ENCODE measurements at regions not wholly inside any gene's neighbourhood (a gene's known extent, or its start where the extent isn't known, plus 50 kb on each side); places are given as distances from the start of the nearest gene placed in this dataset.

GRCh38 chr2:155364766-155365165, 666.3 kb downstream of the KCNJ3 start:
- Mint-ChIP-seq H3K36me3 (ENCODE audit: low read depth, unreplicated experiment) (no peaks in the 10 kb centered on the region), H3K27me3 (ENCODE audit: unreplicated experiment) (no peaks in the 10 kb centered on the region), H3K9me3 (ENCODE audit: unreplicated experiment) (no peaks in the 10 kb centered on the region), H3K27ac (ENCODE audit: unreplicated experiment) (no peak overlapping the region), H3K4me3 (ENCODE audit: unreplicated experiment) (no peak overlapping the region), H3K4me1 (ENCODE audit: unreplicated experiment) (no peaks in the 10 kb centered on the region)
- TF ChIP-seq CTCF (IDR thresholded peaks at IDR 0.05; ENCODE audit: unreplicated experiment): no peak
- DNase-seq (ENCODE audit: low spot score): no peak

GRCh38 chr2:155363349-155363888, 664.9 kb downstream of the KCNJ3 start:
- TF ChIP-seq CTCF (IDR thresholded peaks at IDR 0.05; ENCODE audit: unreplicated experiment): no peak
- DNase-seq (ENCODE audit: low spot score): no peak
- no peaks in the 10 kb centered on the region for H3K27me3 Mint-ChIP-seq (ENCODE audit: unreplicated experiment)
- H3K9me3 Mint-ChIP-seq (ENCODE audit: unreplicated experiment): no peaks in the 10 kb centered on the region
- H3K4me3 Mint-ChIP-seq (ENCODE audit: unreplicated experiment): no peak overlapping the region
- H3K36me3 Mint-ChIP-seq (ENCODE audit: low read depth, unreplicated experiment): no peaks in the 10 kb centered on the region
- H3K27ac Mint-ChIP-seq (ENCODE audit: unreplicated experiment): no peak overlapping the region
- no peaks in the 10 kb centered on the region for H3K4me1 Mint-ChIP-seq (ENCODE audit: unreplicated experiment)

- Mint-ChIP-seq H3K9me3 (ENCODE audit: unreplicated experiment) (no peaks in the 10 kb centered on the region), H3K27ac (ENCODE audit: unreplicated experiment) (no peak overlapping the region), H3K4me1 (ENCODE audit: unreplicated experiment) (no peaks in the 10 kb centered on the region), H3K36me3 (ENCODE audit: low read depth, unreplicated experiment) (no peaks in the 10 kb centered on the region), H3K27me3 (ENCODE audit: unreplicated experiment) (no peaks in the 10 kb centered on the region), H3K4me3 (ENCODE audit: unreplicated experiment) (no peak overlapping the region)
- no peak for DNase-seq (ENCODE audit: low spot score)
- no peak for TF ChIP-seq CTCF (IDR thresholded peaks at IDR 0.05; ENCODE audit: unreplicated experiment)
Measured at GRCh38 chr2:155357172-155357571, 658.7 kb downstream of the KCNJ3 start.

GRCh38 chr2:155356250-155356649, 657.8 kb downstream of the KCNJ3 start:
- H3K36me3 Mint-ChIP-seq (ENCODE audit: low read depth, unreplicated experiment): no peaks in the 10 kb centered on the region
- no peaks in the 10 kb centered on the region for H3K9me3 Mint-ChIP-seq (ENCODE audit: unreplicated experiment)
- no peak overlapping the region for H3K27ac Mint-ChIP-seq (ENCODE audit: unreplicated experiment)
- H3K4me3 Mint-ChIP-seq (ENCODE audit: unreplicated experiment): no peak overlapping the region
- no peaks in the 10 kb centered on the region for H3K4me1 Mint-ChIP-seq (ENCODE audit: unreplicated experiment)
- H3K27me3 Mint-ChIP-seq (ENCODE audit: unreplicated experiment): no peaks in the 10 kb centered on the region
- DNase-seq (ENCODE audit: low spot score): no peak
- TF ChIP-seq CTCF (IDR thresholded peaks at IDR 0.05; ENCODE audit: unreplicated experiment): no peak

GRCh38 chr2:155350783-155351580, 652.5 kb downstream of the KCNJ3 start:
- H3K4me3 Mint-ChIP-seq (ENCODE audit: unreplicated experiment): no peak overlapping the region
- H3K4me1 Mint-ChIP-seq (ENCODE audit: unreplicated experiment): no peaks in the 10 kb centered on the region
- no peaks in the 10 kb centered on the region for H3K9me3 Mint-ChIP-seq (ENCODE audit: unreplicated experiment)
- H3K27ac Mint-ChIP-seq (ENCODE audit: unreplicated experiment): no peak overlapping the region
- H3K36me3 Mint-ChIP-seq (ENCODE audit: low read depth, unreplicated experiment): no peaks in the 10 kb centered on the region
- TF ChIP-seq CTCF (IDR thresholded peaks at IDR 0.05; ENCODE audit: unreplicated experiment): no peak
- no peak for DNase-seq (ENCODE audit: low spot score)
- no peaks in the 10 kb centered on the region for H3K27me3 Mint-ChIP-seq (ENCODE audit: unreplicated experiment)
